Neural crest cell (in vitro differentiated cells): ENCODE measurements at regions not wholly inside any gene's neighbourhood (a gene's known extent, or its start where the extent isn't known, plus 50 kb on each side); places are given as distances from the start of the nearest gene placed in this dataset.

Experiments used
- DNase-seq: peaks from one replicate; pipeline ENCODE4 v3.0.0; 2021; ENCODE audit warnings: low read depth, mixed read lengths, low spot score
- H3K27ac Mint-ChIP-seq: one replicate; pipeline ENCODE4 v1.8.0; 2021; ENCODE audit warnings: mild to moderate bottlenecking, mixed read lengths; ENCODE audit not compliant: unreplicated experiment
- H3K27me3 Mint-ChIP-seq: 2 replicates; pipeline ENCODE4 v1.8.0; 2021; ENCODE audit warnings: low read depth, mild to moderate bottlenecking, mixed read lengths
- H3K36me3 Mint-ChIP-seq: 2 replicates; pipeline ENCODE4 v1.8.0; 2021; ENCODE audit warnings: low read depth, mild to moderate bottlenecking, mixed read lengths
- H3K4me1 Mint-ChIP-seq: 2 replicates; pipeline ENCODE4 v1.8.0; 2021; ENCODE audit warnings: mixed read lengths
- H3K4me3 Mint-ChIP-seq: one replicate; pipeline ENCODE4 v1.8.0; 2021; ENCODE audit warnings: mild to moderate bottlenecking, mixed read lengths
- H3K9me3 Mint-ChIP-seq: 2 replicates; pipeline ENCODE4 v1.8.0; 2021; ENCODE audit warnings: mixed read lengths
- TF ChIP-seq, protein P1 (sequence below): fragments of 200-600 bp; sonication (generic); conservative IDR thresholded peaks from 2 replicates; pipeline ENCODE4 v1.5.0; 2021; ENCODE audit warnings: antibody characterized with exemption, mild to moderate bottlenecking

GRCh38 chr5:100452126-100452525, 83.0 kb upstream of the FAM174A start:
- H3K36me3 Mint-ChIP-seq = no peaks in the 10 kb centered on the region
- H3K27ac Mint-ChIP-seq = no peak overlapping the region
- no peaks in the 10 kb centered on the region for H3K9me3 Mint-ChIP-seq
- no peak overlapping the region for H3K4me3 Mint-ChIP-seq
- H3K4me1 Mint-ChIP-seq = no peaks in the 10 kb centered on the region
- H3K27me3 Mint-ChIP-seq = no peaks in the 10 kb centered on the region
- DNase-seq = no peak
- TF ChIP-seq, protein P1, sequence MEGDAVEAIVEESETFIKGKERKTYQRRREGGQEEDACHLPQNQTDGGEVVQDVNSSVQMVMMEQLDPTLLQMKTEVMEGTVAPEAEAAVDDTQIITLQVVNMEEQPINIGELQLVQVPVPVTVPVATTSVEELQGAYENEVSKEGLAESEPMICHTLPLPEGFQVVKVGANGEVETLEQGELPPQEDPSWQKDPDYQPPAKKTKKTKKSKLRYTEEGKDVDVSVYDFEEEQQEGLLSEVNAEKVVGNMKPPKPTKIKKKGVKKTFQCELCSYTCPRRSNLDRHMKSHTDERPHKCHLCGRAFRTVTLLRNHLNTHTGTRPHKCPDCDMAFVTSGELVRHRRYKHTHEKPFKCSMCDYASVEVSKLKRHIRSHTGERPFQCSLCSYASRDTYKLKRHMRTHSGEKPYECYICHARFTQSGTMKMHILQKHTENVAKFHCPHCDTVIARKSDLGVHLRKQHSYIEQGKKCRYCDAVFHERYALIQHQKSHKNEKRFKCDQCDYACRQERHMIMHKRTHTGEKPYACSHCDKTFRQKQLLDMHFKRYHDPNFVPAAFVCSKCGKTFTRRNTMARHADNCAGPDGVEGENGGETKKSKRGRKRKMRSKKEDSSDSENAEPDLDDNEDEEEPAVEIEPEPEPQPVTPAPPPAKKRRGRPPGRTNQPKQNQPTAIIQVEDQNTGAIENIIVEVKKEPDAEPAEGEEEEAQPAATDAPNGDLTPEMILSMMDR = no peak

GRCh38 chr5:100448111-100448528, 87.1 kb upstream of the FAM174A start:
- Mint-ChIP-seq H3K4me1 (no peaks in the 10 kb centered on the region), H3K27ac (no peak overlapping the region), H3K4me3 (no peak overlapping the region), H3K27me3 (no peaks in the 10 kb centered on the region), H3K36me3 (no peaks in the 10 kb centered on the region), H3K9me3 (no peaks in the 10 kb centered on the region)
- TF ChIP-seq, protein P1 = no peak
- DNase-seq = no peak

DNA sequence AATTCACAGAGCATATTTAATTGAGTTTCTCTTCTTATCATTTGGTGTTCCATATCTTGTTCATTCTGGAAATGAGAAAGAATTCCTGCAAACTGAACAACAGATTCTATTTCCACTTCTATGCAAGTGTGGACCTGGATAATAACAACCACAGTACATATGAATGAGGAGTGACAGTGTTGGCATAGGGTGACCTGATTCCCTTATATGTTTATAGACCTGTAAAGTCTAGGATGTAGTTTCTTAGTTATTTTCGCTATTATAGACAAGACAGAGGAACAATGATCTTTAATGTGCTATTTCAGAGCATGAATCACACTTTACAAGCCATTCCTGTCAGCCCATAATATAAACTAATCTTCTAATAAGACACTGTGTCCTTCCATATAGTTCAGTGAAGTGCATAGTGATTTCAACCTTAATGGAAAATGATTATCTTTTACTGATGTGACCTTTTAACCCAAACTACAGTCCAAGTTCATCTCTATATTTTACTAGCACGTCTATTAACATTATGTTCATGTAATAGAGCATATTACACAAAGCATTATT, 88.2 kb upstream of the FAM174A start:
- Mint-ChIP-seq H3K9me3 (no peaks in the 10 kb centered on the region), H3K4me1 (no peaks in the 10 kb centered on the region), H3K4me3 (no peak overlapping the region), H3K36me3 (no peaks in the 10 kb centered on the region), H3K27me3 (no peaks in the 10 kb centered on the region), H3K27ac (no peak overlapping the region)
- no peak for DNase-seq
- TF ChIP-seq, protein P1 = no peak

- Mint-ChIP-seq H3K36me3 (no peaks in the 10 kb centered on the region), H3K9me3 (no peaks in the 10 kb centered on the region), H3K27me3 (no peaks in the 10 kb centered on the region), H3K27ac (peak overlapping the region; percentile 81), H3K4me1 (no peaks in the 10 kb centered on the region), H3K4me3 (no peak overlapping the region)
- no peak for DNase-seq
- TF ChIP-seq, protein P1 = no peak
Observed at GRCh38 chr5:100444961-100445360, 90.2 kb upstream of the FAM174A start.

GRCh38 chr5:100434815-100435214, 100.4 kb upstream of the FAM174A start:
- Mint-ChIP-seq H3K9me3 (no peaks in the 10 kb centered on the region), H3K4me3 (no peak overlapping the region), H3K4me1 (no peaks in the 10 kb centered on the region), H3K27ac (no peak overlapping the region), H3K27me3 (no peaks in the 10 kb centered on the region), H3K36me3 (no peaks in the 10 kb centered on the region)
- TF ChIP-seq, protein P1 = no peak
- DNase-seq = no peak
